ENCODE measurements at regions not wholly inside any gene's neighbourhood (a gene's known extent, or its start where the extent isn't known, plus 50 kb on each side); places are given as distances from the start of the nearest gene placed in this dataset.

GRCh38 chr3:150140614-150141321, 170.1 kb upstream of the PFN2 start:
- no peak for TF ChIP-seq POLR2AphosphoS5 (IDR thresholded peaks at IDR 0.05; ENCODE audit: low read depth, low read length)
- TF ChIP-seq TAF1 (IDR thresholded peaks at IDR 0.05; ENCODE audit: borderline replicate concordance, insufficient read depth, low read length): no peak

GRCh38 chr3:150138824-150139223, 168.1 kb upstream of the PFN2 start:
- TF ChIP-seq REST (IDR thresholded peaks at IDR 0.05; ENCODE audit: insufficient read depth in 1 of 2, low read depth in 2 of 2, low read length in 2 of 2) (no peak), FOXP2 (optimal IDR thresholded peaks at IDR 0.05; ENCODE audit: borderline replicate concordance, extremely low read depth, extremely low read length, insufficient read depth) (no peak), POLR2AphosphoS5 (IDR thresholded peaks at IDR 0.05; ENCODE audit: low read depth, low read length) (no peak), SIN3A (IDR thresholded peaks at IDR 0.05; ENCODE audit: borderline replicate concordance, insufficient read depth, low read length) (no peak), TAF1 (IDR thresholded peaks at IDR 0.05; ENCODE audit: borderline replicate concordance, insufficient read depth, low read length) (no peak)

DNA sequence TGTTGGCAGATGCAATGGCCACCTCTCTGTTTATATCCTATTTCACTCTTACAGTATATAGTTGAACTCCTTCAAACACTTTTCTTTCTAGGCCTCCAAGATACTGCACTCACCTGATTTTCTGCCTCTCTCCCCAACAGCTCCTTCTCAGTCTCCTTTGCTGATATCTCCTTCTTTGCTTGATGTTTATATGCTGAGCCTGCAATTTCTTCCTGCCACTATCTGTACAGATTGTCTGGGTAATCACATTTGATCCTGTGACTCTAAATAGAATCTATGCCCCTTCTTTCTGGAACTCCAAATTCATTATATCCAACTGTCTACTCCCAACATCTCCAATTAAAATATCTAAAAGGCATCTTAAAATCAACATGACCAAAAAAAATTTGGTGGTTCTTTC, 165.5 kb upstream of the PFN2 start:
- no peak for TF ChIP-seq TAF1 (IDR thresholded peaks at IDR 0.05; ENCODE audit: borderline replicate concordance, insufficient read depth, low read length)
- TF ChIP-seq FOXP2 (optimal IDR thresholded peaks at IDR 0.05; ENCODE audit: borderline replicate concordance, extremely low read depth, extremely low read length, insufficient read depth): no peak
- no peak for TF ChIP-seq REST (IDR thresholded peaks at IDR 0.05; ENCODE audit: insufficient read depth in 1 of 2, low read depth in 2 of 2, low read length in 2 of 2)
- no peak for TF ChIP-seq SIN3A (IDR thresholded peaks at IDR 0.05; ENCODE audit: borderline replicate concordance, insufficient read depth, low read length)
- no peak for TF ChIP-seq POLR2AphosphoS5 (IDR thresholded peaks at IDR 0.05; ENCODE audit: low read depth, low read length)

DNA sequence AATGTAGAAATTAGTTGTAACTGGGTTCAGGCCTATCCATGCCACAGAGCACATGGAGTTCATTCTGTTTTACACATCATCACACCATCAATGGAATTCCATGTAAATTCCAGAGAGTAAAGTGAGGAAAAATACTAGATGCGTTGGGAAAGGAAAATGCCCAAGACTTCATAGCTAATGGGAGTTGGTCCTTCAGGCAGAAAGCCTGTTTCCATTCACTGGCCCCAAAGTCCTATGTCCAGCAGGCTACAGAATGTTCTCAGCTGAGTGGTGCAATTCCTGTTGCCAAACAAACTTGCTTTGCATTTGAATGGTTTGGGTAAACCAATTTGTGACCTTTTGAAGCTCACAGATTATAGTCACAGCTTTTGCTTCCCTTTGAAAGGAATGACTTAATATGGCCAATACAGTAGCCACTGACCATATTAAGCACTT, 164.6 kb upstream of the PFN2 start:
- TF ChIP-seq TAF1 (IDR thresholded peaks at IDR 0.05; ENCODE audit: borderline replicate concordance, insufficient read depth, low read length) (no peak), POLR2AphosphoS5 (IDR thresholded peaks at IDR 0.05; ENCODE audit: low read depth, low read length) (no peak), SIN3A (IDR thresholded peaks at IDR 0.05; ENCODE audit: borderline replicate concordance, insufficient read depth, low read length) (no peak), FOXP2 (optimal IDR thresholded peaks at IDR 0.05; ENCODE audit: borderline replicate concordance, extremely low read depth, extremely low read length, insufficient read depth) (no peak), REST (IDR thresholded peaks at IDR 0.05; ENCODE audit: insufficient read depth in 1 of 2, low read depth in 2 of 2, low read length in 2 of 2) (no peak)

GRCh38 chr3:150133293-150133692, 162.6 kb upstream of the PFN2 start:
- TF ChIP-seq TAF1 (IDR thresholded peaks at IDR 0.05; ENCODE audit: borderline replicate concordance, insufficient read depth, low read length) (no peak), POLR2AphosphoS5 (IDR thresholded peaks at IDR 0.05; ENCODE audit: low read depth, low read length) (no peak), REST (IDR thresholded peaks at IDR 0.05; ENCODE audit: insufficient read depth in 1 of 2, low read depth in 2 of 2, low read length in 2 of 2) (no peak), SIN3A (IDR thresholded peaks at IDR 0.05; ENCODE audit: borderline replicate concordance, insufficient read depth, low read length) (no peak), FOXP2 (optimal IDR thresholded peaks at IDR 0.05; ENCODE audit: borderline replicate concordance, extremely low read depth, extremely low read length, insufficient read depth) (no peak)

Measured in PFSK-1 (cell line).